Upper lobe of left lung (tissue), 6 donors: ENCODE measurements at regions not wholly inside any gene's neighbourhood (a gene's known extent, or its start where the extent isn't known, plus 50 kb on each side); places are given as distances from the start of the nearest gene placed in this dataset.

Experiments
- ATAC-seq, 2 donors: fragments of 200-7000 bp; cut with Tn5 transposase; one replicate each; pipeline ENCODE4 v1.9.1; 2022; ENCODE audit warnings: mild to moderate bottlenecking in 2 of 2, moderate library complexity in 2 of 2; ENCODE audit not compliant: low FRiP score in 2 of 2
- DNase-seq, 2 donors: peaks; one replicate each; pipeline ENCODE4 v3.0.0-alpha.2; 2019 to 2020
- H3K27ac ChIP-seq, 4 donors: fragments of 200-600 bp; sonication (generic); one replicate each; pipeline ENCODE4 v1.5.1; 2016 to 2019
- H3K27me3 ChIP-seq, 4 donors: fragments of 200-600 bp; sonication (generic); one replicate each; pipeline ENCODE4 v1.5.1; 2017 to 2019
- H3K36me3 ChIP-seq, 4 donors: fragments of 200-600 bp; sonication (generic); one replicate each; pipeline ENCODE4 v1.5.1; 2016 to 2019
- H3K4me1 ChIP-seq, 4 donors: fragments of 200-600 bp; sonication (generic); one replicate each; pipeline ENCODE4 v1.5.1; 2018 to 2019
- H3K4me3 ChIP-seq, 4 donors: fragments of 200-600 bp; sonication (generic); one replicate each; pipeline ENCODE4 v1.5.1; 2017 to 2019; ENCODE audit warnings: mild to moderate bottlenecking in 2 of 4, moderate library complexity in 1 of 4
- H3K9me3 ChIP-seq, 4 donors: fragments of 200-600 bp; sonication (generic); one replicate each; pipeline ENCODE4 v1.5.1; 2018 to 2019
- EP300 ChIP-seq, 4 donors: sonication (generic); formaldehyde crosslinking; IDR thresholded peaks; one replicate each; pipeline ENCODE4 v1.5.1; 2017; ENCODE audit warnings: antibody characterized with exemption in 4 of 4, control low read depth in 2 of 4
- POLR2A ChIP-seq, 4 donors: fragments of 450-650 bp; IDR thresholded peaks; one replicate each; pipeline ENCODE4 v1.5.1; 2016 to 2017; ENCODE audit warnings: antibody characterized with exemption in 4 of 4, mild to moderate bottlenecking in 2 of 4
- POLR2AphosphoS5 ChIP-seq, 2 donors: sonication (generic); formaldehyde crosslinking; IDR thresholded peaks; one replicate each; pipeline ENCODE4 v1.5.1; 2017; ENCODE audit warnings: antibody characterized with exemption in 2 of 2
- WGBS, 2 donors: methylation state at CpG; one replicate each; pipeline ENCODE4 v1.1.5; 2017 to 2018; 5-methylcytosine and 5-hydroxymethylcytosine counted together
- TF ChIP-seq, protein P1 (sequence below), 6 experiments: fragments of 450-650 bp in 4 of 6; fragments of 200-600 bp in 2 of 6; sonication (generic) in 2 of 6; IDR thresholded peaks; one replicate each; pipeline ENCODE4 v1.5.1; 2016 to 2019; ENCODE audit warnings: antibody characterized with exemption in 6 of 6
- donor health status: DM: no; HTN: no; CAD: no; lungs with moderate emphysema.
- donor health status: DM: no; HTN: yes; CAD: no; lungs with severe emphysema.

DNA sequence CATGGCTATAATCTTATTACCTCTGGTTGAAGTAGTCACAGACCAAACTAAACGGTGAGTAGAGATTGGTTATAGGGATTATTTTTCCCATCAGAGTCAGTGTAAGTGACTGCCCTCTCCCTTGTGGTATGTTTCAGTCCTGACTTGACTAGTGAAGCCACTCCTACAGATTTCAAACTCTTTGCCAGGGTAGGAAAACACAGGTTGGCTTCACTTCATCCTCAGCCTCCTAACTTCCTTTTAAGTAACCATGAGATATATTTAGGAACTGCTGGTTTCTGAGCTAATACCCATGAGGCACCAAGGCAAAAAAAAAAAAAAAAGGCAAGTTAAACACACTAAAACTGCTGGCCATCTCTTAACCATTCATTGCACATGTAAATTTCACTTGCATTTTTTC lies 349.2 kb upstream of the MCTP2 start:
- 48 to 76% methylated on average over 1 of the region's 1 CpG for WGBS, 2 donors
- ATAC-seq (peak in 1 of 2 donors; percentile 44), DNase-seq (no peak)
- Histone ChIP-seq H3K9me3 (no peaks in the 10 kb centered on the region), H3K36me3 (no peaks in the 10 kb centered on the region), H3K4me1 (no peaks in the 10 kb centered on the region), H3K4me3 (no peak overlapping the region), H3K27ac (no peak overlapping the region), H3K27me3 (no peaks in the 10 kb centered on the region)
- TF ChIP-seq, protein P1, sequence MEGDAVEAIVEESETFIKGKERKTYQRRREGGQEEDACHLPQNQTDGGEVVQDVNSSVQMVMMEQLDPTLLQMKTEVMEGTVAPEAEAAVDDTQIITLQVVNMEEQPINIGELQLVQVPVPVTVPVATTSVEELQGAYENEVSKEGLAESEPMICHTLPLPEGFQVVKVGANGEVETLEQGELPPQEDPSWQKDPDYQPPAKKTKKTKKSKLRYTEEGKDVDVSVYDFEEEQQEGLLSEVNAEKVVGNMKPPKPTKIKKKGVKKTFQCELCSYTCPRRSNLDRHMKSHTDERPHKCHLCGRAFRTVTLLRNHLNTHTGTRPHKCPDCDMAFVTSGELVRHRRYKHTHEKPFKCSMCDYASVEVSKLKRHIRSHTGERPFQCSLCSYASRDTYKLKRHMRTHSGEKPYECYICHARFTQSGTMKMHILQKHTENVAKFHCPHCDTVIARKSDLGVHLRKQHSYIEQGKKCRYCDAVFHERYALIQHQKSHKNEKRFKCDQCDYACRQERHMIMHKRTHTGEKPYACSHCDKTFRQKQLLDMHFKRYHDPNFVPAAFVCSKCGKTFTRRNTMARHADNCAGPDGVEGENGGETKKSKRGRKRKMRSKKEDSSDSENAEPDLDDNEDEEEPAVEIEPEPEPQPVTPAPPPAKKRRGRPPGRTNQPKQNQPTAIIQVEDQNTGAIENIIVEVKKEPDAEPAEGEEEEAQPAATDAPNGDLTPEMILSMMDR (IDR thresholded peaks at IDR 0.05): no peak
- TF ChIP-seq POLR2AphosphoS5 (IDR thresholded peaks at IDR 0.05) (no peak), EP300 (IDR thresholded peaks at IDR 0.05) (no peak), POLR2A (IDR thresholded peaks at IDR 0.05) (no peak)

DNA sequence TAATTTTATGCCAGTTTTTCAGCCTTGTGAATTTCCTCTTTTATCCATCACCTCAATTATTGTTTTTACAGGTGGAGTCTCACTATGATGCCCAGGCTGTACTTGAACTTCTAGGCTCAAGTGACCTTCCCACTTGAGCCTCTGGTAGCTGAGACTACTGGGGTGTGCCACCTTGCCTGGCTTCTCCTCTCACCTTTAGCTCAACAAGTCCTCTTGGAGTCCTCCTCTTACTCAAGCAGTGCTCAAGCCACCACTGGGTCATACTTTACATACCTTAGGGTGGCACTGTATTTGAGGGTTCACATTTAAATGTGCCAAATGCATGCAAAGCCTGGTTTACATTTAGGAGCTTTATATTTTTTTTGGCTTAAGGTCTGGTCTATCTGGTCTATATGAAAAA lies 350.1 kb upstream of the MCTP2 start:
- no peaks in the 10 kb centered on the region for H3K4me1 ChIP-seq

DNA sequence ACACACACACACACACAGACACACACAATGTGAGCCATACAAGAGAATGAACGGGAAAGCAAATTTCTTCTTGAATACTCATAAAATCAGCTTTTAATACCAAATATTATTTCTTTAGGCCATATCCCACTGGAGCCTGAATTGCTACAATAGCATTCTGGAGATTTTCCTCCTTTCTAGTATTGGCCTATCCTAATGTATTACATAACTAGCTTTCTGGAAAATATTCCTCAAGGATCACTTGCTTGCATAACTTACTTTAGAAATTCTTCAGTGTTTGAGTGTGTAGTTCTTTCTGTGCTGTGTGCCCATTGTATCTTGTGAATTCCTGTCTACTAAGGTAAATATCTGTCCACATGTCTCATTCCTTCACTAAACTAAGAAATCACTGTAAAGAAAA lies 351.0 kb upstream of the MCTP2 start:
- no peak for TF ChIP-seq POLR2A (IDR thresholded peaks at IDR 0.05)
- TF ChIP-seq, protein P1 (IDR thresholded peaks at IDR 0.05): no peak
- TF ChIP-seq EP300 (IDR thresholded peaks at IDR 0.05): no peak
- TF ChIP-seq POLR2AphosphoS5 (IDR thresholded peaks at IDR 0.05): no peak
- Histone ChIP-seq H3K27ac (no peak overlapping the region), H3K27me3 (no peaks in the 10 kb centered on the region), H3K36me3 (no peaks in the 10 kb centered on the region), H3K4me3 (no peak overlapping the region), H3K9me3 (no peaks in the 10 kb centered on the region), H3K4me1 (no peaks in the 10 kb centered on the region)
- no peak for DNase-seq
- WGBS, 2 donors: 91 to 96% methylated on average over 1 of the region's 1 CpG
- ATAC-seq: peak in 1 of 2 donors; percentile 45

More for the DNA sequence above, 350.1 kb upstream of the MCTP2 start:
- no peak for ATAC-seq
- Histone ChIP-seq H3K27me3 (no peaks in the 10 kb centered on the region), H3K9me3 (no peaks in the 10 kb centered on the region), H3K27ac (no peak overlapping the region), H3K36me3 (no peaks in the 10 kb centered on the region), H3K4me3 (no peak overlapping the region)
- TF ChIP-seq POLR2A (IDR thresholded peaks at IDR 0.05): no peak
- DNase-seq: no peak

DNA sequence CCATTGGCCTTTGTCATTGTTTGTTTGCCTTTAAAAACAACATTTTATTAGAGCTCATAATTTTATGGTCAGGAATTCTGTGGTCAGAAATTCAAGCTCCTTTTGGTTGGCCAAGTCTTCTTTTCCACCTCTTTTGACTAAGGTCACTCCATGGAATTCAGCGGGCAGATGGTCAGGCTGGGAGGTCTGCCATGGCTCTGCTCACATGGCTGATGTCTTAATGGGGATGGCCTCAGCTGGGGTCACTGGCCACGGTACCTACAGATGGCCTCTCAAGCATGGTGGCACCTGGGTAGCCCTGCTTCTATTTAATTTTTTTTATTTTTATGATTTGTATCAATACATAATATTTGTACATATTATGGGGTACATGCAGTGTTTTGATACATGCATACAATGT lies 360.8 kb upstream of the MCTP2 start:
- Histone ChIP-seq H3K4me1 (no peaks in the 10 kb centered on the region), H3K36me3 (no peaks in the 10 kb centered on the region), H3K9me3 (no peaks in the 10 kb centered on the region), H3K4me3 (no peak overlapping the region), H3K27me3 (no peaks in the 10 kb centered on the region), H3K27ac (no peak overlapping the region)
- no peak for ATAC-seq
- TF ChIP-seq POLR2A (IDR thresholded peaks at IDR 0.05) (no peak), EP300 (IDR thresholded peaks at IDR 0.05) (no peak), POLR2AphosphoS5 (IDR thresholded peaks at IDR 0.05) (no peak)
- TF ChIP-seq, protein P1 (IDR thresholded peaks at IDR 0.05): no peak
- WGBS, 2 donors: 94 to 96% methylated on average over 2 of the region's 2 CpGs
- DNase-seq: no peak

DNA sequence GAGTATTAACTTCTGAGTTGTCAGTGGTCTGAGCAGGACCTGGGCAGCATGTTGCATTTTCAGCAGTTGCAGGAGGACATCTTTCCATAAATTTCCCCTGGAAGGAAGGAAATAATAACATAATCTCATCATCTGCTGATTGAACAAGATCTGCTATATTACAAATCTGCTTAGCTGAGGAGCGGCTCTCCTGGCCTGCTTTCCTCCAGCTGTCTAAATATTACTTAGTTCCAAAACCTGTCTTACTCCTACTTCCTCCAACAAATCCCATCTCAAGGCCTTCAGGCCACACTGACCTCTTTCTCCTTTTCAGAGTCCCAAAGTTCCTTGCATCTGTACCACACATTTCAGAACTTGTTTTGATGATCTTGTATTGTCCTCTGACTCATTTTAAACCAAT lies 364.4 kb upstream of the MCTP2 start:
- Histone ChIP-seq H3K4me1 (no peaks in the 10 kb centered on the region), H3K4me3 (no peak overlapping the region), H3K36me3 (no peaks in the 10 kb centered on the region), H3K27ac (no peak overlapping the region), H3K27me3 (no peaks in the 10 kb centered on the region), H3K9me3 (no peaks in the 10 kb centered on the region)
- DNase-seq: no peak
- no peak for ATAC-seq
- TF ChIP-seq POLR2AphosphoS5 (IDR thresholded peaks at IDR 0.05): no peak
- TF ChIP-seq, protein P1 (IDR thresholded peaks at IDR 0.05): no peak
- no peak for TF ChIP-seq EP300 (IDR thresholded peaks at IDR 0.05)
- no peak for TF ChIP-seq POLR2A (IDR thresholded peaks at IDR 0.05)
- WGBS, 2 donors: 52 to 69% methylated on average over 1 of the region's 1 CpG
